ENCODE measurements at regions not wholly inside any gene's neighbourhood (a gene's known extent, or its start where the extent isn't known, plus 50 kb on each side); places are given as distances from the start of the nearest gene placed in this dataset.
"Not testable (repeated sequence)": the region's sequence is repeated elsewhere in the genome, so short reads cannot be mapped to it uniquely, and the experiment has no call there.

GRCh38 chr2:111310395-111310794 lies 189.7 kb downstream of the BCL2L11 start:
- ATAC-seq; DNase-seq; intact Hi-C loops (cut with DNase I): not testable (repeated sequence)

GRCh38 chr2:111311568-111311967 lies 190.9 kb downstream of the BCL2L11 start:
- DNase-seq; intact Hi-C loops (cut with DNase I); ATAC-seq: not testable (repeated sequence)

DNA sequence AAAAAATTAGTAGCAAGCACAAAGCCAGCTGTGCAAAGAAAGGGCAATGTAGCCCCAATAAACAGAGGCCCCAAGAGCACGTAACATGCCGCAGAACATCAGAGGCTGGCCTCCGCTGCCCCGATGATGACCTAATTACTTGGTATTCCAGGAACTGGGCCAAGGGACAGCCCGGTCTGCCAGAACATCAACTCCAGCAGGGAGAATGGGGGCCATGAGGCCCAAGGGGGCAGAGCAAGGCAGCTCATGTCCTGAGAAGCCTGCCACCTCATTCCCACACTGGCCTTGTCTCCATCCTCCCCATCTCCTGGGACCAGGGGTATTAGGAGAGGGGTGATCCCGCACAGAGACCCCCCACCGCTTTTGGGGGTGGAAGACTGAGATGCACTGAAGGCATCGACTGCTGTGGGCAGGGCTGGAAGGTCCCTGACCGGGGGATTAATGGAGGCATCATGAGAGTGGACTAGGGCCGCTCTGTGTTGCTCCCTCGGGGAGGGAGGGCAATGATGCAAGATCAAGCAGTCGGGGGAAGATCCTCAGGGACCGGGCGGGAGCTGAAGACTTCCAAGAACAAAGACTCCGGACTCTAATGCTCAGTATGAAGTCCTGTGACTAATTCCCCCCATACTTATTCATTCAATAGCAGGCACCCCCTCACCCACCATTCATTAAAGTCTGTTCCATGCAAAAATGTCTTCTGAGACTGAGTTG lies 192.3 kb downstream of the BCL2L11 start:
- ATAC-seq (peak; percentile 81 to 87), DNase-seq (peak; percentile 37)
- intact Hi-C loops (cut with DNase I): not testable (repeated sequence)

DNA sequence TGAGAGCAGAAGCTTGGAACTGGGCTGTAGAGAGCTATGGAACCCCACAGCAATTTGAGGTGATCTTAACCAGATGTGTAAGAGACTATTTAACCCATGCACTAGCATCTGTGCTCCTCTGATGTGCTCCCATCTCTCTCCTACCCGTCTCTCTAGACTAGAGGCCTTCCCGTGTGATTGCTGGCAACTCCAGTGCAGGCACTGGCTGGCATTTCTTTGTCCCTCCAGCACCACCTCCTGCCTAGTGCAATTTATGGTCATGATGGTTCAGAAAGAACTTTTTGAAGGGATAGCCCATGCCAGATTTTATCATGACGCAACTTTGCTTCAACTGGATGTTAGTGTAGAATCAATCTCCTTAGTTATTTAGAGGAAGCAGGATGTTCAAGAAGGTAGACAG lies 193.0 kb downstream of the BCL2L11 start:
- ATAC-seq: peak; percentile 5 to 46
- intact Hi-C loops (cut with DNase I): not testable (repeated sequence)

GRCh38 chr2:111315188-111315917 lies 194.6 kb downstream of the BCL2L11 start:
- DNase-seq; ATAC-seq; intact Hi-C loops (cut with DNase I): not testable (repeated sequence)

More for the DNA sequence above, 193.0 kb downstream of the BCL2L11 start:
- not testable (repeated sequence) for DNase-seq

DNA sequence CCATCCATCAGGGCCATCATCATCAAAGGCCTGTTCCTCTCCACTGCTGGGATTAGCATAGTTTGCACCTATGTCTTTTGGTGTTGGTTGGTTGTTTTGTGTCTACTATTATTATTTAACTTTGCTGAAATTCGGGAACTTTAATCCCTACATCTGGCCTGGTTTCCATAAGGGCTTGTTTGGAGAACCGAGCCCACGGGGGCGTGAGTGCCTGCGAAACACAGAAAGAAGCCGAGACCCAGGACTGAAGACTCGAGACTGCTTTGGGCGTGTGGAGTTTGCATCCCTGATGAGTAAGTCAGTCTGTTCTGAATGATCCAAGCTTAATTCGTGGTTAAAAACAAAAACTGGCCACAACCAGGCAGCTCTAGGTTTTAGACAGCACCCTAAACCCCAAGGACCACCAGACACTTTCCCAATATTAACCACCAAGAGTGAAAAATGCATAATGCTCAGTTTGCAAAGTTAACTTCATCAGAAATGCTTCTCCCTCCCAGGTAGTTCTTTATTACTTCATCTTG lies 195.6 kb downstream of the BCL2L11 start:
- intact Hi-C loops (cut with DNase I); ATAC-seq; DNase-seq: not testable (repeated sequence)

GRCh38 chr2:111316881-111317549 lies 196.3 kb downstream of the BCL2L11 start:
- intact Hi-C loops (cut with DNase I); ATAC-seq; DNase-seq: not testable (repeated sequence)

GRCh38 chr2:111319552-111319951 lies 198.8 kb downstream of the BCL2L11 start:
- intact Hi-C loops (cut with DNase I); DNase-seq; ATAC-seq: not testable (repeated sequence)

- intact Hi-C loops (cut with DNase I): not testable (repeated sequence)
These were observed 199.6 kb downstream of the BCL2L11 start for GRCh38 chr2:111320264-111320663.

GRCh38 chr2:111320965-111321364 lies 200.3 kb downstream of the BCL2L11 start:
- peak in 1 of 2 donors; percentile 33 for ATAC-seq
- DNase-seq; intact Hi-C loops (cut with DNase I): not testable (repeated sequence)

More at GRCh38 chr2:111320264-111320663, 199.6 kb downstream of the BCL2L11 start:
- not testable (repeated sequence) for DNase-seq, ATAC-seq

DNA sequence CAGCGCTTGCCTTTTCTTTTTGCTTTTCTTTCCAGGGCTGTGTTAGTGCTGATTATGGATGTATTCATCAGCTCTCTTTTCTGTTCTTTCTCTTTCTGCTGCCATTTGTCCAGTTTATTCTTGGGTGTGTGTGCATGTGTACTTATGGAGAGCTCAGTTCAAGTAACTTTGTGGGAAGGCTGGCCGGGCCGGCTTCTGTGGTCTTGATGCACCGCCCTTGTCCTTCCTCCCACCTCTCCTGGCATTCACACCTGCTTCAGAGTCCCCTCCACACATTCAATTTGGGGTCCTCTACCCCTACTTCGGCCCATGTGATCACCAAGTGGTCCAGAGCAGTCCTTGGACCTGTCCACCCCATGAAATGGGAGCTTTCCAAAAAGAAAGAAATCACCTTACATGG lies 202.7 kb downstream of the BCL2L11 start:
- intact Hi-C loops (cut with DNase I); ATAC-seq; DNase-seq: not testable (repeated sequence)

DNA sequence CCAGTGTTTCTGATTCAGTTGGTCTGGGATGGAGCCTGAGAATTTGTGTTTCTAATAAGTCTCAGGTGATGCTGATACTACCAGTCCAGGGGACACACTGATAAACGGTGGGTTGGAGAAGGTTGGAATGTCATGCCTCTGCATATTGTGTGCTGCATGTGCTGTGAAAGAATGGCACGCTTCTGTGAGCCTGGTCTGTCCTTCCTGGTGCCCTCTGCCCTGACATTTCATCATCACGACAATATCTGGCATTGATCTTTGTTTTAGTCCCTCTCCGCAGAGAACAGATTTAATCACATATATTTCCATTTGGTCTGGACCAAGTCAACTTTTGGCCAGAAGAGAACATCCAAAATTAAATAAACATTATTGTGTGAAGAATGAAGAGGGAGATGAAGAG lies 207.0 kb downstream of the BCL2L11 start:
- intact Hi-C loops (cut with DNase I); ATAC-seq; DNase-seq: not testable (repeated sequence)

GRCh38 chr2:111329309-111329708 lies 208.6 kb downstream of the BCL2L11 start:
- DNase-seq; intact Hi-C loops (cut with DNase I); ATAC-seq: not testable (repeated sequence)

DNA sequence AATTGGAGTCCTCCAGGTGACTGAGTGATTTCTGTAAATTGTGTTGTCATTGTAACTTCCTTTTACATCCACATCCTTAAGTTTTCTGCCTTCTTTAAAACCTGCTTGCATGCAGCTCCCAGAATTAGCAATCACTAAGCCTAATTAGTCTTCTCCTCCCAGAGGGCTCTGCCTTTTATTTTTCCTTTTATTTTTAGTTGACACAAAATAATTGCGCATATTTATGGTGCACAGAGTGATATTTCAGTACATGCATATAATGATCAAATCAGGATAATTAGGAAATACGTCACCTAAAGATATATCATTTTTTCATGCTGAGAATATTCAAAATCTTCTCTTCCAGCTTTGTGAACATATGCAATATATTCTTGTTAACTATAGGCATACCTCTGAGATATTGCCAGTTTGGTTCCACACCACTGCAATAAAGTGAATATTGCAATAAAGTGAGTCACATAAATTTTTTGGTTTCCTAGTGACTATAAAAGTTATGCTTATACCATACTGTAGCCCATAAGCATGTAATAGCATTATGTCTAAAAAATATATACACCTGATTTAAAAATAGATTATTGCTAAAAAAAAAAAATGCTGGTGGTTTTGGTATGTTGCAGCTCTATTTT lies 210.5 kb downstream of the BCL2L11 start:
- intact Hi-C loops (cut with DNase I); ATAC-seq: not testable (repeated sequence)

GRCh38 chr2:111335220-111335907 lies 214.7 kb downstream of the BCL2L11 start:
- DNase-seq; intact Hi-C loops (cut with DNase I): not testable (repeated sequence)
- peak; percentile 25 to 59 for ATAC-seq

More for the DNA sequence above, 210.5 kb downstream of the BCL2L11 start:
- DNase-seq: not testable (repeated sequence)

GRCh38 chr2:111338474-111338873 lies 217.8 kb downstream of the BCL2L11 start:
- DNase-seq; intact Hi-C loops (cut with DNase I): not testable (repeated sequence)
- peak in 1 of 2 donors; percentile 51 for ATAC-seq

GRCh38 chr2:111339476-111339875 lies 218.8 kb downstream of the BCL2L11 start:
- intact Hi-C loops (cut with DNase I); DNase-seq; ATAC-seq: not testable (repeated sequence)

DNA sequence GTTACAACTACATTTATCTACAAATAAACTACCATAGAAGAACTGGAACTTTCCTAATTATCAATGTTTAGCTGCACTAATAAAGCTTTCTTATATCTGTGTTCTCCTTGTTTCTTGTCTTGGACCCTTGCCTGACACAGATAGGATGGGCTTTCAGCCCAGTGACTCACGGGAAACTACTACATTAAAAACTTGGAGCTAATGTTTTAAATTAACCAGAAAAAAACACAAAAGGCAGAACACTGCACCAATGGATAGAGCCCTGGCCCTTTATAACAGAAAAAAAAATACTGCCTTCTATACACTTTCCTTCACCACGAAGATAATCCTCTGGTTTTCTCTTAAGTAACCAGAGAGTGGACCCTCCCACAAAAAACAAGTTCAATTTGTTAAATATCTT lies 223.9 kb downstream of the BCL2L11 start:
- peak in 1 of 2 donors; percentile 9 for ATAC-seq
- intact Hi-C loops (cut with DNase I); DNase-seq: not testable (repeated sequence)
